OCI-LY1 (cell line): ENCODE measurements at regions not wholly inside any gene's neighbourhood (a gene's known extent, or its start where the extent isn't known, plus 50 kb on each side); places are given as distances from the start of the nearest gene placed in this dataset.

Experiments used
- H2AFZ ChIP-seq: fragments of 200-600 bp; sonication (generic), shearing (Covaris generic); 2 replicates; pipeline ENCODE4 v1.6.0; 2014; ENCODE audit warnings: antibody characterized with exemption, mild to moderate bottlenecking, low read length
- H3F3A ChIP-seq: fragments of 200-600 bp; sonication (generic), shearing (Covaris generic); 2 replicates; pipeline ENCODE4 v1.6.0; 2014; ENCODE audit warnings: mild to moderate bottlenecking, antibody characterized with exemption, low read length, moderate library complexity; ENCODE audit not compliant: insufficient read depth
- H3K27ac ChIP-seq: fragments of 200-600 bp; sonication (generic); 2 replicates; pipeline ENCODE4 v1.5.1; 2014; ENCODE audit warnings: low read length, mixed run types, mild to moderate bottlenecking, low read depth; ENCODE audit not compliant: poor library complexity, severe bottlenecking
- H3K27me3 ChIP-seq: fragments of 200-600 bp; sonication (generic); 2 replicates; pipeline ENCODE4 v1.6.0; 2014; ENCODE audit warnings: antibody characterized with exemption, mild to moderate bottlenecking, low read length, moderate library complexity; ENCODE audit not compliant: insufficient read depth
- H3K36me3 ChIP-seq: fragments of 200-600 bp; sonication (generic); 2 replicates; pipeline ENCODE4 v1.6.1; 2014; ENCODE audit warnings: mild to moderate bottlenecking, antibody characterized with exemption, low read length, moderate library complexity, mixed read lengths; ENCODE audit not compliant: insufficient read depth
- H3K4me1 ChIP-seq: fragments of 200-600 bp; sonication (generic); 2 replicates; pipeline ENCODE4 v1.5.1; 2014; ENCODE audit warnings: mild to moderate bottlenecking, low read length, moderate library complexity; ENCODE audit not compliant: insufficient read depth, severe bottlenecking
- H3K4me2 ChIP-seq: fragments of 200-600 bp; sonication (generic), shearing (Covaris generic); 2 replicates; pipeline ENCODE4 v1.6.1; 2014; ENCODE audit warnings: low read length
- H3K4me3 ChIP-seq: fragments of 200-600 bp; sonication (generic); 2 replicates; pipeline ENCODE4 v1.5.1; 2014; ENCODE audit warnings: low read length, low read depth, mild to moderate bottlenecking, mixed read lengths; ENCODE audit not compliant: poor library complexity, severe bottlenecking
- H3K79me2 ChIP-seq: fragments of 200-600 bp; shearing (Covaris generic); 2 replicates; pipeline ENCODE4 v1.6.1; 2016; ENCODE audit warnings: mixed run types, low read length, mixed read lengths; ENCODE audit not compliant: insufficient read depth
- H3K9ac ChIP-seq: fragments of 200-600 bp; sonication (generic), shearing (Covaris generic); 2 replicates; pipeline ENCODE4 v1.6.1; 2014; ENCODE audit warnings: mild to moderate bottlenecking, low read length, mixed read lengths
- H3K9me2 ChIP-seq: fragments of 200-600 bp; sonication (generic), shearing (Covaris generic); 2 replicates; pipeline ENCODE4 v1.6.1; 2014; ENCODE audit warnings: low read depth, mild to moderate bottlenecking, low read length, mixed read lengths
- H3K9me3 ChIP-seq: fragments of 200-600 bp; shearing (Covaris generic); 2 replicates; pipeline ENCODE4 v1.6.1; 2014; ENCODE audit warnings: low read length, mixed read lengths
- H4K20me1 ChIP-seq: fragments of 200-600 bp; sonication (generic), shearing (Covaris generic); 2 replicates; pipeline ENCODE4 v1.6.0; 2016; ENCODE audit warnings: mild to moderate bottlenecking, low read length; ENCODE audit not compliant: insufficient read depth
- EZH2 ChIP-seq: fragments of 200-600 bp; sonication (generic), shearing (Covaris generic); IDR thresholded peaks from 2 replicates; pipeline ENCODE4 v1.8.0; 2017; ENCODE audit warnings: borderline replicate concordance, mixed run types, mild to moderate bottlenecking, antibody characterized with exemption, low read length, moderate library complexity, mixed read lengths
- TF ChIP-seq, protein P1 (sequence below): fragments of 200-600 bp; sonication (generic), shearing (Covaris generic); IDR thresholded peaks from 2 replicates; pipeline ENCODE4 v1.5.1; 2017; ENCODE audit warnings: mild to moderate bottlenecking, antibody characterized with exemption, low read length, moderate library complexity, mixed read lengths

DNA sequence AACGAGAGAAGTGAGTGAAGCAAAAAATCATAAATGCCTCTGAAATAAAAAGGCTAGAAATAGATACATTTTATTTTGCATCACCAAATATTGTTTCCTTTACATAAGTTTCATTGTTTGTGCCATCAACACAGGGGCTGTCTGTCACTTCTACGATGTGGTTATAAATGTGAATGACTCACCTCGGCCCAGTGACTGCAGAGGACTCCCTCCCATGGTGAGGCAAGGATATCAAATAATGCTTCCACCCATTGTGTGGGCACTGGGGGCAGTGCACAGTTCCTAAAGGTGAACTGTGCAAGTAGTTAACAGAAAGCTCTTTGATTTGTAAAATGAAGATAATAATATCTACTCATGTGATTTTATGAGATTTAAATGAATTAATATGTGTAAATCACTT lies 230.3 kb upstream of the NEIL3 start:
- Histone ChIP-seq H3K36me3 (no peaks in the 10 kb centered on the region), H3F3A (0 out of 2 replicates have a peak, but pooled peaks cover 2% of the 10 kb centered on the region), H3K9me2 (no peaks in the 10 kb centered on the region), H3K9me3 (no peaks in the 10 kb centered on the region), H4K20me1 (no peaks in the 10 kb centered on the region), H3K9ac (no peak overlapping the region), H3K4me1 (no peaks in the 10 kb centered on the region), H2AFZ (no peak overlapping the region), H3K4me2 (no peak overlapping the region), H3K27me3 (no peaks in the 10 kb centered on the region), H3K4me3 (no peak overlapping the region), H3K79me2 (no peaks in the 10 kb centered on the region), H3K27ac (no peak overlapping the region)
- no peak for TF ChIP-seq EZH2
- TF ChIP-seq, protein P1, sequence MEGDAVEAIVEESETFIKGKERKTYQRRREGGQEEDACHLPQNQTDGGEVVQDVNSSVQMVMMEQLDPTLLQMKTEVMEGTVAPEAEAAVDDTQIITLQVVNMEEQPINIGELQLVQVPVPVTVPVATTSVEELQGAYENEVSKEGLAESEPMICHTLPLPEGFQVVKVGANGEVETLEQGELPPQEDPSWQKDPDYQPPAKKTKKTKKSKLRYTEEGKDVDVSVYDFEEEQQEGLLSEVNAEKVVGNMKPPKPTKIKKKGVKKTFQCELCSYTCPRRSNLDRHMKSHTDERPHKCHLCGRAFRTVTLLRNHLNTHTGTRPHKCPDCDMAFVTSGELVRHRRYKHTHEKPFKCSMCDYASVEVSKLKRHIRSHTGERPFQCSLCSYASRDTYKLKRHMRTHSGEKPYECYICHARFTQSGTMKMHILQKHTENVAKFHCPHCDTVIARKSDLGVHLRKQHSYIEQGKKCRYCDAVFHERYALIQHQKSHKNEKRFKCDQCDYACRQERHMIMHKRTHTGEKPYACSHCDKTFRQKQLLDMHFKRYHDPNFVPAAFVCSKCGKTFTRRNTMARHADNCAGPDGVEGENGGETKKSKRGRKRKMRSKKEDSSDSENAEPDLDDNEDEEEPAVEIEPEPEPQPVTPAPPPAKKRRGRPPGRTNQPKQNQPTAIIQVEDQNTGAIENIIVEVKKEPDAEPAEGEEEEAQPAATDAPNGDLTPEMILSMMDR = no peak

DNA sequence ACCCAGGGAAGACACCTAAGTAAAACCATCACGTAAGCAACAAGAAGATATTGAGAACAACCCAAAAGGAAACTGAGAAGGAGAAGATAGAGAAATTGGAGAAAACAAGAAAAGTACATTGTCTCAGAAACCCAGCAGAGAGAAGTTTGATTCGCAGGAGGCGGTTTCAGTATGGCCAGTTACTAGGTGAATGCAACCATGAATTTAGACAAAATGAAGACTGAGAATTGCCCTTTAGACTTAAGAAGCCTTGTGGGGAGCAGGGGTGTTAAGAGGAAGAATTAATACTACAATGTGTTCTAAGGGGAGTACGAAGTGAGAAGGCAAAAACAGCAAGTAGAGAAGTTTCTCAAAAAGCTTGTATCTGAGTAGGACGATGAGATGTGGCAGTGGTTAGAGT lies 229.3 kb upstream of the NEIL3 start:
- H3K27me3 ChIP-seq = no peaks in the 10 kb centered on the region
- H4K20me1 ChIP-seq = no peaks in the 10 kb centered on the region
- no peak overlapping the region for H2AFZ ChIP-seq
- TF ChIP-seq, protein P1 = no peak
- no peak for TF ChIP-seq EZH2
- H3K9ac ChIP-seq = no peak overlapping the region
- H3K4me1 ChIP-seq = no peaks in the 10 kb centered on the region
- no peak overlapping the region for H3K4me3 ChIP-seq
- H3K27ac ChIP-seq = no peak overlapping the region
- no peaks in the 10 kb centered on the region for H3K79me2 ChIP-seq
- H3K36me3 ChIP-seq = no peaks in the 10 kb centered on the region
- no peaks in the 10 kb centered on the region for H3K9me2 ChIP-seq
- H3K9me3 ChIP-seq = no peaks in the 10 kb centered on the region
- H3K4me2 ChIP-seq = no peak overlapping the region
- H3F3A ChIP-seq = 0 out of 2 replicates have a peak, but pooled peaks cover 2% of the 10 kb centered on the region

DNA sequence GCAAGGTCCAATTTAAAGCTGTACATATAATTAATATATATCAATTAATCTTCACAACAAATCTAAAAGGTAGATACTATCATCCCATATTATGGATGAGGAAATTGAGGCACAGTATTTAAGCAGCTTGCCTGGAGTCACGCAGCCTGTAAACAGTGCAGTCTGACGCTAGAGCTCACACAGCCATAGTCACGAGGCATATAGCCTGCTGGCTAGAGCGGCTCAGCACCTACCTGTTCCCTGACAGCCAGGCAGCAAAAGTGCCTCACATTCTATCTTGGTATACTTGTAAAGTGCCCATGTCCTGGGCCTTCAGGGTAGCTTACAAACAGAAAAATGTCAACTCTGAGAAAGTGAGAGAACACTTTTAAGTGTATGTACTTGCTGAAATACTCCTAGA lies 222.6 kb upstream of the NEIL3 start:
- Histone ChIP-seq H3K9ac (no peak overlapping the region), H2AFZ (no peak overlapping the region), H3K4me3 (no peak overlapping the region), H3K79me2 (no peaks in the 10 kb centered on the region), H3K27me3 (no peaks in the 10 kb centered on the region), H3K4me1 (no peaks in the 10 kb centered on the region), H3K27ac (no peak overlapping the region), H3K36me3 (no peaks in the 10 kb centered on the region), H3K9me3 (no peaks in the 10 kb centered on the region), H3F3A (0 out of 2 replicates have a peak, but pooled peaks cover 2% of the 10 kb centered on the region), H4K20me1 (no peaks in the 10 kb centered on the region), H3K4me2 (no peak overlapping the region), H3K9me2 (no peaks in the 10 kb centered on the region)
- TF ChIP-seq EZH2 = no peak
- TF ChIP-seq, protein P1 = no peak
